Upper lobe of left lung (tissue), 6 donors: ENCODE measurements at regions not wholly inside any gene's neighbourhood (a gene's known extent, or its start where the extent isn't known, plus 50 kb on each side); places are given as distances from the start of the nearest gene placed in this dataset.

Source experiments
- ATAC-seq, 2 donors: fragments of 200-7000 bp; cut with Tn5 transposase; one replicate each; pipeline ENCODE4 v1.9.1; 2022; ENCODE audit warnings: mild to moderate bottlenecking in 2 of 2, moderate library complexity in 2 of 2; ENCODE audit not compliant: low FRiP score in 2 of 2
- DNase-seq, 2 donors: peaks; one replicate each; pipeline ENCODE4 v3.0.0-alpha.2; 2019 to 2020
- H3K27ac ChIP-seq, 4 donors: fragments of 200-600 bp; sonication (generic); one replicate each; pipeline ENCODE4 v1.5.1; 2016 to 2019
- H3K27me3 ChIP-seq, 4 donors: fragments of 200-600 bp; sonication (generic); one replicate each; pipeline ENCODE4 v1.5.1; 2017 to 2019
- H3K36me3 ChIP-seq, 4 donors: fragments of 200-600 bp; sonication (generic); one replicate each; pipeline ENCODE4 v1.5.1; 2016 to 2019
- H3K4me1 ChIP-seq, 4 donors: fragments of 200-600 bp; sonication (generic); one replicate each; pipeline ENCODE4 v1.5.1; 2018 to 2019
- H3K4me3 ChIP-seq, 4 donors: fragments of 200-600 bp; sonication (generic); one replicate each; pipeline ENCODE4 v1.5.1; 2017 to 2019; ENCODE audit warnings: mild to moderate bottlenecking in 2 of 4, moderate library complexity in 1 of 4
- H3K9me3 ChIP-seq, 4 donors: fragments of 200-600 bp; sonication (generic); one replicate each; pipeline ENCODE4 v1.5.1; 2018 to 2019
- CTCF ChIP-seq, 6 experiments: fragments of 450-650 bp in 4 of 6; fragments of 200-600 bp in 2 of 6; sonication (generic) in 2 of 6; IDR thresholded peaks; one replicate each; pipeline ENCODE4 v1.5.1; 2016 to 2019; ENCODE audit warnings: antibody characterized with exemption in 6 of 6
- EP300 ChIP-seq, 4 donors: sonication (generic); formaldehyde crosslinking; IDR thresholded peaks; one replicate each; pipeline ENCODE4 v1.5.1; 2017; ENCODE audit warnings: antibody characterized with exemption in 4 of 4, control low read depth in 2 of 4
- POLR2A ChIP-seq, 4 donors: fragments of 450-650 bp; IDR thresholded peaks; one replicate each; pipeline ENCODE4 v1.5.1; 2016 to 2017; ENCODE audit warnings: antibody characterized with exemption in 4 of 4, mild to moderate bottlenecking in 2 of 4
- POLR2AphosphoS5 ChIP-seq, 2 donors: sonication (generic); formaldehyde crosslinking; IDR thresholded peaks; one replicate each; pipeline ENCODE4 v1.5.1; 2017; ENCODE audit warnings: antibody characterized with exemption in 2 of 2
- WGBS, 2 donors: methylation state at CpG; one replicate each; pipeline ENCODE4 v1.1.5; 2017 to 2018; 5-methylcytosine and 5-hydroxymethylcytosine counted together
- donor health status: DM: no; HTN: no; CAD: no; lungs with moderate emphysema.
- donor health status: DM: no; HTN: yes; CAD: no; lungs with severe emphysema.

GRCh38 chr6:164166996-164167395, 752.5 kb downstream of the QKI start:
- H3K4me1 ChIP-seq, result no peaks in the 10 kb centered on the region
- no peak for DNase-seq
- H3K27ac ChIP-seq, result no peak overlapping the region
- 93 to 100% methylated on average over 1 to 5 of the region's 5 CpGs for WGBS, 2 donors
- no peaks in the 10 kb centered on the region for H3K9me3 ChIP-seq
- no peaks in the 10 kb centered on the region for H3K36me3 ChIP-seq
- ATAC-seq, result no peak
- TF ChIP-seq CTCF (IDR thresholded peaks at IDR 0.05) (no peak), POLR2AphosphoS5 (IDR thresholded peaks at IDR 0.05) (no peak), POLR2A (IDR thresholded peaks at IDR 0.05) (no peak), EP300 (IDR thresholded peaks at IDR 0.05) (no peak)
- H3K27me3 ChIP-seq, result no peaks in the 10 kb centered on the region
- H3K4me3 ChIP-seq, result no peak overlapping the region

GRCh38 chr6:164166515-164166914, 752.0 kb downstream of the QKI start:
- DNase-seq (no peak), ATAC-seq (no peak)
- Histone ChIP-seq H3K36me3 (no peaks in the 10 kb centered on the region), H3K27me3 (no peaks in the 10 kb centered on the region), H3K27ac (no peak overlapping the region), H3K4me3 (no peak overlapping the region), H3K4me1 (no peaks in the 10 kb centered on the region), H3K9me3 (no peaks in the 10 kb centered on the region)
- no peak for TF ChIP-seq POLR2A (IDR thresholded peaks at IDR 0.05)
- no peak for TF ChIP-seq EP300 (IDR thresholded peaks at IDR 0.05)
- no peak for TF ChIP-seq CTCF (IDR thresholded peaks at IDR 0.05)
- TF ChIP-seq POLR2AphosphoS5 (IDR thresholded peaks at IDR 0.05), result no peak
- 84 to 87% methylated on average over 7 of the region's 7 CpGs for WGBS, 2 donors

GRCh38 chr6:164164876-164165275, 750.4 kb downstream of the QKI start:
- DNase-seq (no peak), ATAC-seq (no peak)
- Histone ChIP-seq H3K27ac (no peak overlapping the region), H3K4me1 (no peaks in the 10 kb centered on the region), H3K4me3 (no peak overlapping the region), H3K27me3 (no peaks in the 10 kb centered on the region), H3K36me3 (no peaks in the 10 kb centered on the region), H3K9me3 (no peaks in the 10 kb centered on the region)
- TF ChIP-seq POLR2AphosphoS5 (IDR thresholded peaks at IDR 0.05) (no peak), CTCF (IDR thresholded peaks at IDR 0.05) (no peak), EP300 (IDR thresholded peaks at IDR 0.05) (no peak), POLR2A (IDR thresholded peaks at IDR 0.05) (no peak)
- WGBS, 2 donors, result 63 to 79% methylated on average over 3 of the region's 3 CpGs

GRCh38 chr6:164163239-164163638, 748.7 kb downstream of the QKI start:
- Histone ChIP-seq H3K36me3 (no peaks in the 10 kb centered on the region), H3K4me1 (no peaks in the 10 kb centered on the region), H3K27ac (no peak overlapping the region), H3K9me3 (no peaks in the 10 kb centered on the region), H3K4me3 (no peak overlapping the region), H3K27me3 (no peaks in the 10 kb centered on the region)
- WGBS, 2 donors, result 75 to 91% methylated on average over 3 of the region's 3 CpGs
- TF ChIP-seq EP300 (IDR thresholded peaks at IDR 0.05) (no peak), POLR2AphosphoS5 (IDR thresholded peaks at IDR 0.05) (no peak), POLR2A (IDR thresholded peaks at IDR 0.05) (no peak), CTCF (IDR thresholded peaks at IDR 0.05) (no peak)
- no peak for ATAC-seq
- no peak for DNase-seq

- no peaks in the 10 kb centered on the region for H3K9me3 ChIP-seq
- H3K4me3 ChIP-seq, result no peak overlapping the region
- no peak for DNase-seq
- TF ChIP-seq EP300 (IDR thresholded peaks at IDR 0.05), result no peak
- no peak for TF ChIP-seq POLR2AphosphoS5 (IDR thresholded peaks at IDR 0.05)
- TF ChIP-seq POLR2A (IDR thresholded peaks at IDR 0.05), result no peak
- TF ChIP-seq CTCF (IDR thresholded peaks at IDR 0.05), result no peak
- H3K4me1 ChIP-seq, result no peaks in the 10 kb centered on the region
- H3K27ac ChIP-seq, result no peak overlapping the region
- WGBS, 2 donors, result 87 to 96% methylated on average over 2 to 3 of the region's 3 CpGs
- ATAC-seq, result no peak
- H3K27me3 ChIP-seq, result no peaks in the 10 kb centered on the region
- no peaks in the 10 kb centered on the region for H3K36me3 ChIP-seq
Observed at GRCh38 chr6:164159061-164159460, 744.5 kb downstream of the QKI start.
